Stomach (tissue), 8 donors: ENCODE measurements at regions not wholly inside any gene's neighbourhood (a gene's known extent, or its start where the extent isn't known, plus 50 kb on each side); places are given as distances from the start of the nearest gene placed in this dataset.

Experiments used
- DNase-seq, 2 donors: peaks; one replicate each; pipeline versions ENCODE4 v3.0.0 to v3.0.0-alpha.2; 2013 to 2019
- H3K27ac ChIP-seq, 5 donors: fragments of 200-600 bp in 4 of 5; sonication (generic) in 4 of 5; one replicate each; pipeline ENCODE4 v1.5.1; 2013 to 2019; ENCODE audit warnings: mild to moderate bottlenecking in 1 of 5, moderate library complexity in 1 of 5
- H3K27me3 ChIP-seq, 3 donors: fragments of 200-600 bp; sonication (generic); one replicate each; pipeline ENCODE4 v1.5.1; 2017 to 2019; ENCODE audit warnings: mixed run types in 1 of 3
- H3K36me3 ChIP-seq, 4 donors: fragments of 200-600 bp; sonication (generic); 1 replicate in 3 of 4; 2 replicates in 1 of 4; pipeline ENCODE4 v1.5.1; 2016 to 2019
- H3K4me1 ChIP-seq, 4 donors: fragments of 200-600 bp; sonication (generic); one replicate each; pipeline ENCODE4 v1.5.1; 2016 to 2019
- H3K4me3 ChIP-seq, 4 donors: fragments of 200-600 bp; sonication (generic) in 3 of 4; one replicate each; pipeline ENCODE4 v1.5.1; 2016 to 2019; ENCODE audit warnings: mild to moderate bottlenecking in 1 of 4
- H3K9me3 ChIP-seq, 4 donors: fragments of 200-600 bp; sonication (generic); one replicate each; pipeline ENCODE4 v1.5.1; 2016 to 2019
- CTCF ChIP-seq, 7 experiments: fragments of 450-650 bp in 4 of 7; fragments of 200-600 bp in 3 of 7; sonication (generic) in 3 of 7; IDR thresholded peaks; one replicate each; pipeline ENCODE4 v1.5.1; 2016 to 2019; ENCODE audit warnings: antibody characterized with exemption in 7 of 7, control low read depth in 2 of 7, mild to moderate bottlenecking in 1 of 7
- EP300 ChIP-seq: sonication (generic); formaldehyde crosslinking; IDR thresholded peaks from one replicate; pipeline ENCODE4 v1.6.1; 2017; ENCODE audit warnings: antibody characterized with exemption
- POLR2A ChIP-seq, 4 donors: fragments of 450-650 bp; IDR thresholded peaks; one replicate each; pipeline ENCODE4 v1.6.1; 2016; ENCODE audit warnings: antibody characterized with exemption in 4 of 4, control low read depth in 2 of 4, mild to moderate bottlenecking in 1 of 4, moderate library complexity in 1 of 4
- POLR2AphosphoS5 ChIP-seq, 3 donors: sonication (generic); formaldehyde crosslinking; IDR thresholded peaks; one replicate each; pipeline ENCODE4 v1.6.1; 2016; ENCODE audit warnings: antibody characterized with exemption in 3 of 3
- WGBS, 5 donors: extraction: QIAGEN DNeasy Blood & Tissue Kit in 3 of 5; methylation state at CpG; one replicate each; pipeline versions ENCODE4 v1.1.5 to v1.1.7; 2013 to 2018; 5-methylcytosine and 5-hydroxymethylcytosine counted together
- intact Hi-C: fragments of 100-400 bp; cut with DNase I; formaldehyde crosslinking; loops from one replicate; pipeline ENCODE4 v1.15.1; 2023; ENCODE audit warnings: low total_unique reads
- donor health status: healthy with polysubstance abuse.
- donor health status: Bipolar disorder and iron deficiency.
- donor health status: healthy.

DNA sequence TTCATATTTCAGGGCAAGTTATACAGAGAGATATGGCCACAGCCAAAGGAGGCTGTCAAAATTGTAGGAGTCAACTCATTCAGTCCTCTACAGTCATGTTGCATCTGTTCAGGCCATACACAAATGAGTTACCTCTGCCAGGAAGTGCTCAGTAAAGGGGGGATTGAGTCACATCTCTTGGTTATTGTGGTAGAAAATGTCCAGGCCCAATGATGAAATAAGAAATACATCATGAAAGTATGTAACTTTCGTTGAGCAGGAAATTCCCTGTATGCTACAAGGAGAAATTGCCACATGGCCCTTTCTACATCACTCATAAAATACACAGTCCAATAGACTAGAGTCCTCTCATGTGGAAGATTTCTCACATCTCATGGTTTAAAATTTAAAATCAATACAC, 103.9 kb upstream of the COL3A1 start:
- Histone ChIP-seq H3K4me1 (no peaks in the 10 kb centered on the region), H3K36me3 (no peaks in the 10 kb centered on the region), H3K27ac (no peak overlapping the region), H3K4me3 (no peak overlapping the region), H3K9me3 (peaks cover 0 to 14% (median 5%) of the 10 kb centered on the region in 4 donors), H3K27me3 (no peaks in the 10 kb centered on the region)
- no peak for DNase-seq
- TF ChIP-seq POLR2A (IDR thresholded peaks at IDR 0.05) (no peak), POLR2AphosphoS5 (IDR thresholded peaks at IDR 0.05) (peak in 1 of 3 donors; percentile 61), EP300 (no peak), CTCF (IDR thresholded peaks at IDR 0.05) (no peak)
- intact Hi-C loops: no loop called here
- 44 to 68% (median 57%) methylated on average over 1 of the region's 1 CpG for WGBS, 5 donors

- TF ChIP-seq POLR2AphosphoS5 (IDR thresholded peaks at IDR 0.05) (no peak), EP300 (no peak), POLR2A (IDR thresholded peaks at IDR 0.05) (no peak), CTCF (IDR thresholded peaks at IDR 0.05) (no peak)
- H3K27ac ChIP-seq: no peak overlapping the region
- no peaks in the 10 kb centered on the region for H3K4me1 ChIP-seq
- H3K27me3 ChIP-seq: no peaks in the 10 kb centered on the region
- no peaks in the 10 kb centered on the region for H3K36me3 ChIP-seq
- no peak for DNase-seq
- no peak overlapping the region for H3K4me3 ChIP-seq
- H3K9me3 ChIP-seq: no peaks in the 10 kb centered on the region
- intact Hi-C loops: no loop called here
- 86 to 94% (median 94%) methylated on average over 6 of the region's 6 CpGs for WGBS, 5 donors
Observed at GRCh38 chr2:188875104-188875503, 99.1 kb upstream of the COL3A1 start.

DNA sequence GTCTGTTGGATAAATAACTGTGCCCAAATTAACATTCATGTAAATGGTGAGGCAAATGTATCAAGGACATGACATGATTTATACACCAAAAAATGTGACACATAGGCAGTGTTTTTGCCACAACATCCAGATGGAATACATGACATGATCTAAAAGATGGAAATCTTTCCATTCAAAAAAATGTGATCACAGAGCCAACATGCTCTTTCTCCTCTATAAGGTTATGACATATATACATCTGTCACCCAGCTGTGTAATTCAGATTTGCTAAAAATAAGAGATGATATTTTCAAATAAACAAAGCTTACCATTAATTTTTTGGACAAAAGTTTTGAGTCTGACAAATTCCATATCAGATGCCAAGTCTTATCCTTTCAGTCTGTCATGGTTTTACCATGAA, 95.5 kb upstream of the COL3A1 start:
- intact Hi-C loops: no loop called here
- Histone ChIP-seq H3K4me1 (no peaks in the 10 kb centered on the region), H3K27ac (no peak overlapping the region), H3K36me3 (no peaks in the 10 kb centered on the region), H3K4me3 (no peak overlapping the region), H3K27me3 (no peaks in the 10 kb centered on the region), H3K9me3 (no peaks in the 10 kb centered on the region)
- TF ChIP-seq CTCF (IDR thresholded peaks at IDR 0.05) (no peak), POLR2AphosphoS5 (IDR thresholded peaks at IDR 0.05) (no peak), EP300 (no peak), POLR2A (IDR thresholded peaks at IDR 0.05) (no peak)
- peak in 1 of 2 donors; percentile 39 for DNase-seq

GRCh38 chr2:188880740-188881139, 93.4 kb upstream of the COL3A1 start:
- H3K27ac ChIP-seq: no peak overlapping the region
- no peaks in the 10 kb centered on the region for H3K27me3 ChIP-seq
- no peaks in the 10 kb centered on the region for H3K9me3 ChIP-seq
- H3K4me1 ChIP-seq: no peaks in the 10 kb centered on the region
- no peak overlapping the region for H3K4me3 ChIP-seq
- no peak for DNase-seq
- H3K36me3 ChIP-seq: no peaks in the 10 kb centered on the region
- no peak for TF ChIP-seq POLR2AphosphoS5 (IDR thresholded peaks at IDR 0.05)
- no peak for TF ChIP-seq EP300
- no peak for TF ChIP-seq CTCF (IDR thresholded peaks at IDR 0.05)
- no peak for TF ChIP-seq POLR2A (IDR thresholded peaks at IDR 0.05)
- intact Hi-C loops: no loop called here
